GM21737 (cell line): ENCODE measurements at regions not wholly inside any gene's neighbourhood (a gene's known extent, or its start where the extent isn't known, plus 50 kb on each side); places are given as distances from the start of the nearest gene placed in this dataset.

ENCODE experiments used
- ATAC-seq: cut with Tn5 transposase; IDR thresholded peaks from one replicate; pipeline ENCODE4 v1.9.1; 2021; ENCODE audit warnings: mild to moderate bottlenecking, moderate library complexity; ENCODE audit not compliant: unreplicated experiment

GRCh38 chr2:183606718-183607085, 482.5 kb downstream of the NUP35 start:
- no peak for ATAC-seq

- no peak for ATAC-seq
Measured at GRCh38 chr2:183607995-183608394, 483.8 kb downstream of the NUP35 start.

GRCh38 chr2:183608747-183609146, 484.5 kb downstream of the NUP35 start:
- ATAC-seq, result no peak

- ATAC-seq, result no peak
Measured at GRCh38 chr2:183610724-183611123, 486.5 kb downstream of the NUP35 start.

- no peak for ATAC-seq
Measured at GRCh38 chr2:183614799-183615435, 490.7 kb downstream of the NUP35 start.

- ATAC-seq, result no peak
Measured at GRCh38 chr2:183623227-183623626, 499.0 kb downstream of the NUP35 start.

GRCh38 chr2:183630964-183631363, 506.7 kb downstream of the NUP35 start:
- ATAC-seq, result no peak

GRCh38 chr2:183656121-183656520, 531.9 kb downstream of the NUP35 start:
- ATAC-seq, result no peak

- no peak for ATAC-seq
Measured at GRCh38 chr2:183665425-183665824, 541.2 kb downstream of the NUP35 start.

GRCh38 chr2:183666031-183666430, 541.8 kb downstream of the NUP35 start:
- no peak for ATAC-seq

GRCh38 chr2:183671233-183671632, 547.0 kb downstream of the NUP35 start:
- ATAC-seq, result no peak

GRCh38 chr2:183678908-183679307, 554.7 kb downstream of the NUP35 start:
- ATAC-seq, result no peak

GRCh38 chr2:183680573-183680972, 556.3 kb downstream of the NUP35 start:
- ATAC-seq, result no peak

GRCh38 chr2:183684686-183685085, 560.4 kb downstream of the NUP35 start:
- ATAC-seq, result no peak

- no peak for ATAC-seq
Measured at GRCh38 chr2:183696028-183696427, 571.8 kb downstream of the NUP35 start.

GRCh38 chr2:183709829-183710228, 585.6 kb downstream of the NUP35 start:
- no peak for ATAC-seq

GRCh38 chr2:183718246-183718645, 594.0 kb downstream of the NUP35 start:
- no peak for ATAC-seq

GRCh38 chr2:183723278-183723677, 599.0 kb downstream of the NUP35 start:
- ATAC-seq, result no peak

GRCh38 chr2:183729380-183729779, 605.1 kb downstream of the NUP35 start:
- ATAC-seq, result no peak

- no peak for ATAC-seq
Measured at GRCh38 chr2:183740241-183740640, 616.0 kb downstream of the NUP35 start.

GRCh38 chr2:183752571-183752970, 628.3 kb downstream of the NUP35 start:
- ATAC-seq, result no peak

- no peak for ATAC-seq
Measured at GRCh38 chr2:183759033-183759432, 634.8 kb downstream of the NUP35 start.

- no peak for ATAC-seq
Measured at GRCh38 chr2:183773775-183774174, 649.5 kb downstream of the NUP35 start.
